Vagina (tissue), 2 donors: ENCODE measurements at regions not wholly inside any gene's neighbourhood (a gene's known extent, or its start where the extent isn't known, plus 50 kb on each side); places are given as distances from the start of the nearest gene placed in this dataset.

Source experiments
- DNase-seq, 2 donors: peaks; one replicate each; pipeline ENCODE4 v3.0.0-alpha.2; 2017; ENCODE audit errors: extremely low spot score in 2 of 2
- H3K27ac ChIP-seq: fragments of 200-600 bp; sonication (generic); one replicate; pipeline ENCODE4 v1.5.1; 2019
- H3K27me3 ChIP-seq: fragments of 200-600 bp; sonication (generic); one replicate; pipeline ENCODE4 v1.5.1; 2019
- H3K36me3 ChIP-seq, 2 donors: fragments of 200-600 bp; sonication (generic); one replicate each; pipeline ENCODE4 v1.5.1; 2017 to 2019
- H3K4me1 ChIP-seq: fragments of 200-600 bp; sonication (generic); one replicate; pipeline ENCODE4 v1.5.1; 2019
- H3K4me3 ChIP-seq, 2 donors: fragments of 200-600 bp; sonication (generic); 1 replicate in 1 of 2; 2 replicates in 1 of 2; pipeline ENCODE4 v1.5.1; 2016 to 2019
- H3K9me3 ChIP-seq: fragments of 200-600 bp; sonication (generic); one replicate; pipeline ENCODE4 v1.5.1; 2019
- CTCF ChIP-seq, 3 experiments: fragments of 450-650 bp in 2 of 3; fragments of 200-600 bp in 1 of 3; sonication (generic) in 1 of 3; IDR thresholded peaks; one replicate each; pipeline ENCODE4 v1.5.1; 2017 to 2019; ENCODE audit warnings: antibody characterized with exemption in 3 of 3, mild to moderate bottlenecking in 2 of 3, moderate library complexity in 2 of 3
- POLR2A ChIP-seq, 2 donors: fragments of 450-650 bp; IDR thresholded peaks; one replicate each; pipeline ENCODE4 v1.6.1; 2017; ENCODE audit warnings: antibody characterized with exemption in 2 of 2, mild to moderate bottlenecking in 2 of 2, moderate library complexity in 2 of 2
- POLR2AphosphoS5 ChIP-seq, 2 donors: sonication (generic); formaldehyde crosslinking; IDR thresholded peaks; one replicate each; pipeline ENCODE4 v1.9.0; 2017; ENCODE audit warnings: antibody characterized with exemption in 2 of 2, mild to moderate bottlenecking in 2 of 2, low read depth in 1 of 2; ENCODE audit not compliant: insufficient read depth in 1 of 2
- intact Hi-C: fragments of 100-400 bp; cut with DNase I; formaldehyde crosslinking; loops from one replicate; pipeline ENCODE4 v1.15.1; 2023

GRCh38 chr2:224310943-224311625 is 90.8 kb downstream of the FAM124B start:
- Histone ChIP-seq H3K27ac (no peak overlapping the region), H3K4me3 (no peak overlapping the region), H3K36me3 (no peaks in the 10 kb centered on the region), H3K4me1 (no peaks in the 10 kb centered on the region), H3K27me3 (no peaks in the 10 kb centered on the region), H3K9me3 (no peaks in the 10 kb centered on the region)
- no peak for DNase-seq
- no peak for TF ChIP-seq POLR2AphosphoS5 (IDR thresholded peaks at IDR 0.05; ENCODE audit: insufficient read depth in 1 of 2, low read depth in 1 of 2)
- TF ChIP-seq POLR2A (IDR thresholded peaks at IDR 0.05): no peak
- no peak for TF ChIP-seq CTCF (IDR thresholded peaks at IDR 0.05)
- intact Hi-C loops: no loop called here

GRCh38 chr2:224309176-224309575 is 92.7 kb downstream of the FAM124B start:
- H3K27me3 ChIP-seq: no peaks in the 10 kb centered on the region
- intact Hi-C loops: no loop called here
- no peak for TF ChIP-seq CTCF (IDR thresholded peaks at IDR 0.05)
- TF ChIP-seq POLR2A (IDR thresholded peaks at IDR 0.05): no peak
- no peak for TF ChIP-seq POLR2AphosphoS5 (IDR thresholded peaks at IDR 0.05; ENCODE audit: insufficient read depth in 1 of 2, low read depth in 1 of 2)

GRCh38 chr2:224308272-224308911 is 93.5 kb downstream of the FAM124B start:
- no peaks in the 10 kb centered on the region for H3K9me3 ChIP-seq
- intact Hi-C loops: no loop called here
- H3K4me3 ChIP-seq: no peak overlapping the region
- no peaks in the 10 kb centered on the region for H3K4me1 ChIP-seq
- no peaks in the 10 kb centered on the region for H3K27me3 ChIP-seq
- no peak overlapping the region for H3K27ac ChIP-seq
- no peaks in the 10 kb centered on the region for H3K36me3 ChIP-seq
- TF ChIP-seq POLR2A (IDR thresholded peaks at IDR 0.05) (no peak), CTCF (IDR thresholded peaks at IDR 0.05) (no peak), POLR2AphosphoS5 (IDR thresholded peaks at IDR 0.05; ENCODE audit: insufficient read depth in 1 of 2, low read depth in 1 of 2) (no peak)
- no peak for DNase-seq

More at GRCh38 chr2:224309176-224309575, 92.7 kb downstream of the FAM124B start:
- Histone ChIP-seq H3K9me3 (no peaks in the 10 kb centered on the region), H3K36me3 (no peaks in the 10 kb centered on the region), H3K27ac (no peak overlapping the region), H3K4me1 (no peaks in the 10 kb centered on the region), H3K4me3 (no peak overlapping the region)
- DNase-seq: no peak

GRCh38 chr2:224302952-224303351 is 99.0 kb downstream of the FAM124B start:
- Histone ChIP-seq H3K9me3 (no peaks in the 10 kb centered on the region), H3K36me3 (no peaks in the 10 kb centered on the region), H3K27me3 (no peaks in the 10 kb centered on the region), H3K27ac (no peak overlapping the region), H3K4me1 (no peaks in the 10 kb centered on the region), H3K4me3 (no peak overlapping the region)
- TF ChIP-seq POLR2A (IDR thresholded peaks at IDR 0.05) (no peak), CTCF (IDR thresholded peaks at IDR 0.05) (no peak), POLR2AphosphoS5 (IDR thresholded peaks at IDR 0.05; ENCODE audit: insufficient read depth in 1 of 2, low read depth in 1 of 2) (no peak)
- no peak for DNase-seq
- intact Hi-C loops: no loop called here

- H3K27me3 ChIP-seq: no peaks in the 10 kb centered on the region
- TF ChIP-seq CTCF (IDR thresholded peaks at IDR 0.05) (no peak), POLR2AphosphoS5 (IDR thresholded peaks at IDR 0.05; ENCODE audit: insufficient read depth in 1 of 2, low read depth in 1 of 2) (no peak), POLR2A (IDR thresholded peaks at IDR 0.05) (no peak)
- no peak overlapping the region for H3K27ac ChIP-seq
- no peaks in the 10 kb centered on the region for H3K9me3 ChIP-seq
- intact Hi-C loops: no loop called here
- DNase-seq: no peak
- no peak overlapping the region for H3K4me3 ChIP-seq
- H3K36me3 ChIP-seq: no peaks in the 10 kb centered on the region
- no peaks in the 10 kb centered on the region for H3K4me1 ChIP-seq
Measured at GRCh38 chr2:224293976-224294375, 107.9 kb downstream of the FAM124B start.
